ENCODE measurements at regions not wholly inside any gene's neighbourhood (a gene's known extent, or its start where the extent isn't known, plus 50 kb on each side); places are given as distances from the start of the nearest gene placed in this dataset.

DNA sequence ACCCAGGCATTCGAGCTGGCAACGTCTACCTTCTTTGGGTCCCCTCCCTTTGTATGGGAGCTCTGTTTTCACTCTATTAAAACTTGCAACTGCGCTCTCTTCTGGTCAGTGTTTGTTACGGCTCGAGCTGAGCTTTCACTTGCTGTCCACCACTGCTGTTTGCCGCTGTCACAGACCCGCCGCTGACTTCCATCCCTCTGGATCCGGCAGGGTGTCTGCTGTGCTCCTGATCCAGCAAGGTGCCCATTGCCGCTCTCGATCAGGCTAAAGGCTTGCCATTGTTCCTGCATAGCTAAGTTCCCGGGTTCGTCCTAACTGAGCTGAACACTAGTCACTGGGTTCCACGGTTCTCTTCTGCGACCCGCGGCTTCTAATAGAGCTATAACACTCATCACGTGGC, 183.5 kb upstream of the GALNTL6 start:
- no peak for DNase-seq

DNA sequence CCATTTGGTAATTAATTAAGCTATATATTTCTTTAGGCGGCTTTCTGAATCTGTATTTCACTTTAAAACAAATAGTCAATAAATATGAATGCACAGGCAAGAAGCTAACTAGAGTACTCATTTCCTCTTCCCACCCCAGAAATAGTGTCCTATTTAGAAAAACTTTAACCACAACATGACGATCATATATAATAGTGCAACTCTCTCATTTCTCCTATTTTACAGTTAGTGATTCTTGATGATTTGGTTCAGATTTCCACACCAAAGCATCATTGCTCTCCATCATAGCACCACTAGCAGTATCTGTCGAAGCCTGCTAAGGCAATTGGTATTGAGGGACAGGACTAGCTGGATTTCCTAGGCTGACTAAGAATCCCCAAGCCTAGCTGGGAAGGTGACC, 184.0 kb upstream of the GALNTL6 start:
- no peak for DNase-seq

DNA sequence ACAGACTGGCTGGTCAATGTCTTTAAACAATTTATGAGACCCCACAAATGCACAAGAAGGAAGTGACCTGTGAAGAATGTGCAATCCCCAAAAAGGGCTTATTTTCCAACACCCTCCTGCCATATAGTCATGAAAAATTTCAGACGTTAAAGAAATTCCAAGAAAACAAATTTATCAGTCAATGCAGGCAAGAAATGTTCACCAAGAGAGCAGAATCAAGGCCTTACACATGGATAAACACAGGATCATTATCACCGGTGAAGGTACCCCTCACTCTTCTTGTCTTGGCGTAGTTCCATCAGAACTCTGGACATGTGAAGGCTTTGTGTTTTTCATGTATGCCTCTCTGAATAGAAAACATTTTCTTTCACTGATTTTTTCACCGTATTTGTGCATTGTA, 186.7 kb upstream of the GALNTL6 start:
- DNase-seq, result no peak

DNA sequence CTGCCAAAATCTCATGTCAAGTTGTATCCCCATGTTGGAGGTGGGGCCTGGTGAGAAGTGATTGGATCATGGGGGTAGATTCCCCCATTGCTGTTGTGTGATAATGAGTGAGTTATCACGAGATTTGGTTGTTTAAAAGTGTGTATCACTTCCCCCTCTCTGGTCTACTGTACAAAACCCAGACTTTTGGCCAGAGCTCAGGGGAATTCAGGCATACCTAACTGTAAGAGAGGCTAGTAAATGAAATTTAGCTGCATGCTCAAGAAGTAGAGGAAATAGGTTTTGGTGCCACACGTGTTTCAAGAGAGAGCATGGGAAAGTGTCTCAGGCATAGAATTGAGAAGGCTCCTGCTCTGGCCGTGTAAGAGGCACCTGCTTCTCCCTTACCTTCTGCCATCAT, 190.5 kb upstream of the GALNTL6 start:
- DNase-seq, result no peak

DNA sequence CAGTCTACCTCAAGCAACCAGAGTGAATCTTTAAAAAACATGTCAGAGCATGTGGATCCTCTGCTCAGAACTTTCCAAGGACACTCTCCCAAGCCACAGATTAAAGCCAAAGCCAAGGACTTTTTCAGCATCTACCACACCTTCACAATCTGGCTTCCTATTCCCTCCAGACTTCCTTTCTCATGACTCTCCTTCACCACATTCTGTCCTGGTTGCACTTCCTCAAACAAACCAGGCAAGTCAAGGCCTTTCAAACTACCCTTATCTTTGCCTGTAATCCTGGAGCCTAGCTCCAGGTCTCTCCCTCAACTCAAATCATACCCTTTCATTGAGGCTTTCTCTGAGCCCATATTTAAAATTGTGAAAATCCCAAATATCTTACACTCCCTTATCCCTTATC, 191.6 kb upstream of the GALNTL6 start:
- DNase-seq, result no peak

DNA sequence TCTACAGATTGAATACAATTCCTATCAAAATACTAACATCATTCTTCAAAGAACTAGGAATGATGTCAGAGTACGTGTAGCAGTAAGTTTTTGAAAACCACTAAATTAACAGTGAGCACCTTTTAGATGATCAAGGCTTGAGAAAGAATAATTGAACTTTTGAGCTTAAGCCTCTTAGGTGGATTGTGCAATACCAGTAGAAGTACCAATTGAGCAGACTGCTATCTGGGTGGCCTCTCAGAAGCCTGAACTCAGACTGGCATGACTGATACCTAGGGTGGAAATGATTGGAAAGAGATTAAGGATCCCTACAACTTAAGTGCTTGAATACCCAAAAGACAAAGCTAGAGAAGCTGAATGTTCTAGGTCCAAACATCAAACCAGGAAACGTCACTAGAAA, 200.3 kb upstream of the GALNTL6 start:
- no peak for DNase-seq

DNA sequence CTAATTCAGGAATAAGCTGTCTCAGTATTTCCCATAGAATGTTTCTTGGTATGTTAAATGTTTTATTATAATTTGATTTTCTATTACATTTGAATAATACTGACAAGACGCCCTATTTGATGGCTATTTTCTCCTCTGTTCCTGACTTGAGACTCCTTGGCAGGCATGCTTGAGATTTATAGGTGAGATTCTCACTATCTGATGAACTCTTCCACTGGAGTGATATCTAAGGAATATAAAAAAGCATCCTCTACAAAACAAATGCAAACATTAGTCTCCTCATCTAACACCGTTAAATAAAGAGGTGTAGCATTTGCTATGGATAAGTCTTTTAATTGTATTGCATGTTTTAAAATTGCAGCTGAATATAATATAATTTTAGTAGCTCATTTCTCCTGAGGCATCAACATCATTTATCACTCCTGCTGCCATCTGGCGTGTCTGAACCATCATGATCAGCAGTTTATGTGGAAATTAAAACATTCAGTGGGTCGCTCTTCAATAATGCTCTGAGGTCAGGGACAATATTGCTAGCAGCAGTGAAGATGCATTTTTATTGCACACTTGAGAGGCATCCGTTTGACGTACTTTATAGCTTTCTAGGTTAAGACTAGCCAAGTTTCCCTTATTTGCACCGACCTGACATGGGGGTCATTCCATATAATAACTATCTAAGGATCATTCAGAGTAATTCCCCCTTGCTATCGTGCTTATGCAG, 210.4 kb upstream of the GALNTL6 start:
- DNase-seq, result no peak

DNA sequence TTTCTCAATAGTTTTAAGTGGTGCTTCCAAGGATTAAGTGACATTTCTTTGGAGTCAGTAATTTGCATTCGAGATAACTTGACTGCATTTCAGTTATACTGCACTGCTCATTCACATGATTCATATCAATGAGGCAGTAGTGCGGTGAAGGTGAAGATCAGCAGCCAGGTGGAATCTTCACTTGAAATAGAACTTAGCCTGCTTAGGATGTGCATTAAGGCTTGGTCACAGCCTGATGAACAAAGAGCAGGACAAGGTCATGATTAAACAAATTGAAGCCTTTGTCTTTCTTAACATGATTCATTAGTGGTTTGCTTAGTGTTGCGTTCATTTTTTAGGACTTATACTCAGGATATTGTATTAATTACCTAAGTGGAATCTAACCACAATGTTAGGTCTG, 212.1 kb upstream of the GALNTL6 start:
- DNase-seq, result no peak

DNA sequence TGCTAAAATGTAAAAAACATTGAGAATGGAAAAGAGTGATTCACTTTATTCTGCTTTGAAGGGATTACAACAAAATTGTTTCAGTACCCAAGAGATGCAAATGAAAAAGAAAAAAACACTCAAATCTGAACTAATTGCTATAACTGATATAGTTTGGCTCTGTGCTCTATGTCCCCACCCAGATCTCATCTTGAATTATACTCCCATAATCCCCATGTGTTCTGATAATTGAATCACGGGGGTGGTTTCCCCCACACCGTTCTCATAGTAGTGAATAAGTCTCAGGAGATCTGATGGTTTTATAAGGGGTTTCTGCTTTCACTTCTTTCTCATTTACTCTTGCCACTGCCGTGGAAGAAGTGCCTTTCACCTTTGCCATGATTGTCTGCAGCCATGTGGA, 213.6 kb upstream of the GALNTL6 start:
- no peak for DNase-seq

DNA sequence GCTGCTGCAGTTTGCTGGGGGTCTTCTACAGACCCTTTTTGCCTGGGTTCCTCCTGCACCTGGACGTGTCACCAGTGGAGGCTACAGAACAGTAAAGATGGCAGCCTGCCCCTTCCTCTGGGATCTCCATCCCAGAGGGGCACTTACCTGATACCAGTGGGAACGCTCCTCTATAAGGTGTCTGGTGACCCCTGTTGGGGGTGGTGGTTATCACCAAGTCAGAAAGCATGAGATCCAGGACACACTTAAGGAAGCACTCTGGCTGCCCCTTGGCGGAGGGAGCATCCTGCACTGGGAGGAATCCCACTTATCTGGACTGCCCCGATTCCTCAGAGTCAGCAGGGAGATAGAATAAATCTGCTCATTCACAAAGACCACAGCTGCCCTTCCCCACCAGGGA, 218.9 kb upstream of the GALNTL6 start:
- no peak for DNase-seq

DNA sequence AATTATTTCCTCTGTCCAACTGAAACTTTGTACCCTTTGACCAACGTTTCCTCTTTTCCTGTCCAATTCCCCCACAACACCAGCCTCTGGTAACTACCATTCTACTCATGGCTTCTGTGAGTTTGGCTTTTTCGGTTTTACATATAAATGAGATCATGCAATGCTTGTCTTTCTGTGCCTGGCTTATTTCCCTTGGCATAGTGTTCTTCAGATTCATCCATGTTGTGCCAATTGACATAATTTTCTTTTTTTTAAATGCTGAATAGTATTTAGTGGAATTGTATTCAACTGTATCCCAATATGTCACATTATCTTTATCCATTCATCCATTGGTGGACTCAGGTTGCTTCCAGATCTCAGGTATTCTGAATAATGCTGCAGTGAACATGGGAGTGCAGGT, 222.5 kb upstream of the GALNTL6 start:
- DNase-seq, result no peak

DNA sequence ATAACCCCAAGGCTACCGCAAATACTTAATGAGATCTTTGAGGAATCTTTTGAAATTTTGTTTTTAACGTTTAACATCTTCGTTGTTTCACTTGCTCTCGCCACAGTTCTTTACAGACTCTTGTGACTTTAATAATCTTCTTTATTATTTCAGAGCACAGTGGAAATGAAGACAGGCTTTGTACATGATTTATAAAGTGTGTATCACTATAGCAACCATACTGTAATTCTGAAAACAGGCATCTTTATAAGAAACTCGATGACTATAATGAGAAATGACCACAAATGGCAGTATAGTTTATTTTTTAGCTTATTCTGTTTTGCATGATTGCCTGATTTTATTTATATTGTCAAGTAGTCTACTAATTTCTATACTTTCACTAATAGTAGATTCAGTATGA, 224.4 kb upstream of the GALNTL6 start:
- DNase-seq, result no peak

DNA sequence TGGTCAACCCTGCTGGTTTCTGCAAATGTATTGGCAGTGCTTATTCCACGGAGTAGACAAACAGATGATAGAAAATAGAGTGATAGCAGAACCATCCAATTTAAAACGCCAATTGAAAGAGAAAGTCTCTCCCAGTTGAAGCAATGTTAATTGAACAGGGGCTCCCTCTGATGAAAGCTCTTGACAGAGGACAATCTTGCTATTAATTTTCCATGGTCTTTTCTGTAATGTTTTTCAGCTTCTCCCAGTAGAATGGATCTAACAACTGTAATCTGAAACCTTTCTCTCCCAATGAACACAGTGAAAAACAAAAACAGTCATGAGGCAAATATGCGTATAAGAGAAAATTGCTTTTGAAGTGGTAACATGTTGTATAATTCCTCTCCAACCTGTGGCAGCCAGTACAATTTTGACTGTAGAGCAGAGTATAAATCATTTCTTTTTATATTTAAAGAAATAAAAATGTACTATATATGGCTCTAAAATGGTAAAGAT, 225.1 kb upstream of the GALNTL6 start:
- DNase-seq, result no peak

DNA sequence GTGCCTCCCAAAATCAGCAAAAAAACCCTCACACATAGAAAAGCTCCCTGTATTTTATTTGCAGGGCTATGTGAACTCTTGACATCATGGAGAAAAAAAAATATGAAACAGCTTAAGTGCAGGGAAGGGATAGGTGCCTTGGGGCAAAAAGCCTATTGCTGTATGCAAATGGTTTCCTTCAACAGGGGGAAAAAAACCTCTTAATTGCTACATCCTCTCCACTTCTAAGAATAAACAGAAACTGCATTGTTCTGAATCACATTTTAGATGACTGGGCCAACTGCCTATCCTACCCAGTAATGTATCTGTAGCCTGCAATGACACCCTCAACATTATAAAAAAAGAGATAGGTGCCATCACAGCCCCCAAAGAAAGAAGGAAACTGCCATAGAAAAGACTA, 229.4 kb upstream of the GALNTL6 start:
- DNase-seq, result no peak

DNA sequence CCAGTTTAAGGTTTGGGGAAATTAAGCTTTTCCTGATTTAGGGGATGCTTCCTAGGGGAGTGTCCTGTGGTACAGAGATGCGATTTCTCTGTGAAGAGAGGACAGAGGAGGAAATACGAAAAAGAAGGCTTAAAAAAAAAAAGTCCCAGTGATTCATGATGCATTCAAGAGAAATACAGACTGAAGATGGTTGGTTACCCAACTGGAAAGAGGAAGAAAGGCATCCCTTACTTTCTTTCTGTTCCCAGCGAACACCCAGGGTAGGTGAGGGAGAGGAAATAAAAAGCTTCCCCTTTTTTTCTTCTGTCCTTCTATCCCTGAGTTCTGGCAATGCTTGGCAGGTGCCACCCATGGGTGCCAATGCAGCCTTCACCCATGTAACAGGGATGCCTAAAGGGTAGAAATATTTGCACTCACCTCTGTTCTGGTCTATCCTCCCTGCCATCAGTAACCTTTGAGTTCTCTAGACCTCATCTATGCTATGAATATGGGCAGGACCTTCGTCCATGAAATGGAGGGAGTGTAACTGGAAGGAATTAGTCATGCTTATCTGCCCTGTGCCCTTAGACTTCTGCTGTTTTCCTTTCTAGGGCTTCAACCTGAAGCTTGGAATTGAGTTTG, 230.1 kb upstream of the GALNTL6 start:
- no peak for DNase-seq

DNA sequence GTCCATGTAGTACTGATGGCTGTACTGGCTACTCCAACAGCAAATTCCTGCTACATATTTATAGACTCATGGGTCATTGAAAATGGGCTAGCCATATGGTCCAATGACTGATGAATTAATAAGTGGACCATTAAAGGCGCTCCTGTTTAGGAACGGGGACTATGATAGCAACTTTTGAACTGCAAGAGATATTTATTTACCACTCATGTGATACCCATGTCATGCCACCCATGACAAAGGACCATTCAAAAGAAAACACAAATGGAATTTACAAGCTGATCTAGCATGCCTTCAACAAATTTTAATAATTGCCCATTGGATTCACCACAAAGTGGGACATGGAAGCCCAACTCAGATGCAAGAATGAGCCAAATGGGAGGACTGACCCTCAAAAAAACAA, 240.0 kb upstream of the GALNTL6 start:
- no peak for DNase-seq

DNA sequence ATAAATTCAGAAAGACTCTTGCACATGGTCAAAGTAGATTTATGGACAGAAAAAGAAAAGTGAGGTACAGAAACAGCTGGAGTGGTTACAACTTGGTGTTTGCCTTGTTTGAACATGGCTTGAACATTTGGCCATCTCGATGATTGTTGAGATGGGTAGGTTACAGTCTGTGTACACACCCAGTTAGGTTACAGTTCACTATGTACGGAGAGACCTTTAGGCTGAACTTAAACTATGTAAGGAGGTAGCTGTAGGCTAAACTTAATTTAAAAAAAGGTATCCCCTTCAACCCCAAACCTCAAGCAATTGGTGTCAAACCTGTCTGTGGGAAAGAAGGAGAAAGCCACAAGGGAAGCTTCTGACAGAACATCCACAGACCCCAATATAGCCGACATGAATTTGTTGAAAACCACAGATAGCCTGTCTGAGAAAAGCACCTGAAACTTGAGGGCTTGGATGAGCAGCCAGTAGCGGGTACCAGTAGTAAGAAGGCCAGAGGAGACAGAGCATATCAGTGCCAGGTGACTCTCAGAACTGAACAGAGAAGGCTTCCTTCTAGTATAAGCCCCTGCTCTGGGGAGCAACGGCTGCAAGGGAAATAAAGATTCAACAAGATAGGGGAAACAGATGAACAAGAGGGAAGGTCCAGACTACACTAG, 247.9 kb upstream of the GALNTL6 start:
- no peak for DNase-seq

DNA sequence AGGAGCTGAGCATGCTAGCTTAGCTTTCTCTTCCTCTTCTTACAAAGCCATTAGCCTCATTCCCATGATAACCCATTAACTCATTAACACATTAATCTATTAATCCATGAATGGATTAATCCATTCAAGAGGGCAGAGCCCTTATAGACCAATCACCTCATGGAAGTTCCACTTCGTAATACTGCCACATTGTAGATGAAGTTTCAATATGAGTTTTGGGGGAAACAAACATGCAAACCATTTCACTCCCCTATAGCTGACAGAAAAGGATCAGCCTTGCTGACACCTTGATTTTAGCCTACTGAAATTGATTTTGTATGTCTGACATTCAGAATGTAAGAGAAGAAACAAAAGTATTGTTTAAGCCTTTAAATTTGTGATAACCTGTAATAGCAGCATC, 251.8 kb upstream of the GALNTL6 start:
- no peak for DNase-seq

DNA sequence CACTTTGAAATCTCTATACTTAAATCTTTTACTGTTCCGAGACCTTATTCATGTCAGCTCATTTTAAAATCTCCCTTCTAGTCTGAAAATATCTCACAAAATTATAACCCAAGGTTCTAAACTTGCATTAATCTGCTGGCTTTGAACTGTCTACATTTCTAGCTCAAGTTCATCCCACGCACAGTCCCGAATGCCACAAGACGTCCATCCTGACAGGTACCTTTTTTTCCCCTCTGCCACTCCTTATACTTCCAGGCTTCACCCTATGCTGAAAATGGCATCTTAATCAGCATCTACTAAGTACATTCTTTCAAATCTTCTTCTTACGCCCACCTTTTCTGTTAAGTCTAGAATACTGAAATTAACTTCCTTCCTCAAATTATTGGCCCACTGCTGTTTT, 259.2 kb upstream of the GALNTL6 start:
- DNase-seq, result no peak

DNA sequence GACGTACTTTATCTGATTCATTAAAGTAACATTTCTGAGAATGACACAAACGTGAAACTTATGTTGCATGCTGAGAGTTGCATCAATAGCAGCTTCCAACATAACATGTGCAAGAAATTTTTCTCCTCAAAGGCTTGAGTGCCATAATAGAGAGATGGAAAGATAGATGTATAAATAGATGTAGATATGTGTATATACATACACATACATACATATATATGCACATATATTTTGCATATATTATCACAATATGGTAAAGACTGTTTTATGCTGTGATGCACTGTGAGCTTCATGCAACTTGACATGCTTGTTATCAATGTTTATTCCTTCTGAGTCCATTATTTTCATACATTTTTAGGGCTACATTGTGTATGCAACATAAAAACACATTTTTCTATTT, 270.6 kb upstream of the GALNTL6 start:
- DNase-seq, result no peak

DNA sequence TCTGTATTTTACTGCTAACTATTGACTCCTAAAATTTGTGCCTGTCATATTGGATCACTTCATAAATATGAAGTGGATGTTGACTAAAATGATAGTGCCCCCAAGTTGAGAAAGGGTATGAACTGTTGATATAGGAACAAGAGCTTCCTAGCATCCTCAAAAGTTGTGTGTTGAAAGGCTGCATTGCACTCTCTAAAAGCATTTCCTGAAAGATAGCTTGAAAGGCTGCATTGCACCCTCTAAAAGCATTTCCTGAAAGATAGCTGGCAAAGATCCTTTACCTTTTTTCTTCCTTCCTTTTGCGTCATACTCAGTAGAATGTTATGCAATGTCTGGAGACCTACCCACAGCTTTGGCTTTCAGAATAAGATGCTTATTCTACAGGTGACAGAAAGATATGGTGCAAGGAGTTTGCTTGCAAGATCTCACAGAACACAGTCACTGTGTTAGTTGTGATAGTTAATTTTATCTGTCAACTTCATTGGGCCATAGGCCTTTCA, 274.6 kb upstream of the GALNTL6 start:
- no peak for DNase-seq

DNA sequence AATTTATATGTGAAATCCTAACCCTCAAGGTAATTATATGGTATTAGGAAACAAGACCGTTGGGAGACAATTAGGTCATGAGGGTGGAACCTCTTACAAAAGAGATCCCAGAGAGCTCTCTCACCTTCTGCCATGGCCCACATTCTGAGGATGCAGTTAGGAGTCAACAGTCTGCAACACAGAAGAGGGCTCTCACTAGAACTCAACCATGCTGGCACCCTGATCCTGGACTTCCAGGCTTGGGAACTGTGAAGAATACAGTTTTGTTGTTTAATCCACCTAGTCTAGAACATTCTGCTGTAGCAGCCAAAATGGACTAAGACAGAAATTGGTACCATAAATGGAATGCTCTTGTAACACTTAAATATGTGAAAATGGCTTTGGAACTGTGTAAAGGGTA, 278.8 kb upstream of the GALNTL6 start:
- DNase-seq, result no peak

DNA sequence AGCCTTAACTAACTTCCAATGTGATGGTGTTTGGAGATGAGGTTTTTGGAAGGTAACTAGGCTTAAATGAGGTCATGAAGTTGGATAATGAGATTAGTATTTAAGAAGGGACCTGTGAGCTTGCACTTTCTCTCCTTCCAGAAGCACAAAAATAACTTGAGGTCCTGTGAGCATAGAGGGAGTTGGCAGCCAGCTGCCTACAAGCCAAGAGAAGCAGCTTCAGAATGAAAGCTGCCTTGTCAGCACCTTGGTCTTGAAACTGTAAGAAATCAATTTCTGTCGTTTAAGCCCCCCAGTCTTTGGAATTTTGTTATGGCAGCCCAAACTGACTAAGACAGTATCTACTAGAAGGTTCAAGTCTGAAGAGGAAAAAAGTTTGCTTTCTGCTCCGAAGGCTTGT, 280.2 kb upstream of the GALNTL6 start:
- no peak for DNase-seq

DNA sequence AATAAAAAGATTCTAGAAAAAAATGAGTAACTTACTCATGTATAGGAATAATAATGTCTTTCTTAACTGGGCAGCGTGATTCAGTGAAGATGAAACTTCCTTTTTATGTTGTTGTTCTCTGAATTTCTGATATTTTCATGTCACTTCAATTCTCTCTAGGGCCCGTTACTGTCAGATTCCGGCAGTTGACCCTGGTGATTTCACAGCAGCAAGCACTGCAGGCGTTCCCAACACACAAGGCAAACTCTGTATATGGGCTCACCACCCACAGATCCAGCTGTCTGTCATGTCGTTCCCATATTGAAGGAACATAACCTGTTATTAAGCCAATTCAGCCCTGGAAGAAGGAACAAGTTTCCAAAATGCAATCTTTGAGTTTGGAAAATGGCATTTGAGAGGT, 288.3 kb upstream of the GALNTL6 start:
- no peak for DNase-seq

Measured in activated gamma-delta T cell (primary cell).